A549 (cell line): ENCODE measurements at regions not wholly inside any gene's neighbourhood (a gene's known extent, or its start where the extent isn't known, plus 50 kb on each side); places are given as distances from the start of the nearest gene placed in this dataset.
"Not testable (repeated sequence)": the region's sequence is repeated elsewhere in the genome, so short reads cannot be mapped to it uniquely, and the experiment has no call there.

Experiments
- BHLHE40 ChIP-seq: IDR thresholded peaks from 2 replicates; pipeline ENCODE4 v1.6.1; 2012; ENCODE audit warnings: low read depth, low read length, inconsistent platforms
- CHD4 ChIP-seq: fragments of 200-600 bp; sonication (generic); IDR thresholded peaks from 2 replicates; pipeline ENCODE4 v1.6.1; 2016; ENCODE audit warnings: antibody characterized with exemption, mild to moderate bottlenecking, borderline replicate concordance
- HDAC2 ChIP-seq: fragments of 200-600 bp; sonication (generic); IDR thresholded peaks from 2 replicates; pipeline ENCODE4 v1.6.1; 2016
- JUN ChIP-seq, 2 experiments: fragments of >200 bp; sonication (Bioruptor Twin); formaldehyde crosslinking; IDR thresholded peaks; 2 replicates in 1 of 2; 3 replicates in 1 of 2; pipeline ENCODE4 v1.6.1; 2016 to 2017
- MAZ ChIP-seq: fragments of 150-350 bp; IDR thresholded peaks from 2 replicates; pipeline ENCODE4 v1.6.1; 2014; ENCODE audit warnings: antibody characterized with exemption, low read depth, low read length, borderline replicate concordance
- NFE2L2 ChIP-seq: fragments of 150-350 bp; conservative IDR thresholded peaks from 2 replicates; pipeline ENCODE4 v1.6.1; 2014; ENCODE audit warnings: low read length
- POLR2A ChIP-seq: IDR thresholded peaks from 2 replicates; pipeline ENCODE4 v1.6.1; 2012; ENCODE audit warnings: mild to moderate bottlenecking, low read length
- TP53 ChIP-seq: fragments of 250-450 bp; sonication (Bioruptor Pico); IDR thresholded peaks from 2 replicates; pipeline ENCODE4 v1.5.0; 2021; ENCODE audit warnings: mild to moderate bottlenecking, moderate library complexity
- ZSCAN20 ChIP-seq: fragments of 250-450 bp; sonication (Bioruptor Pico); IDR thresholded peaks from 2 replicates; pipeline ENCODE4 v1.8.0; 2022; ENCODE audit warnings: mild to moderate bottlenecking, moderate library complexity
- TF ChIP-seq, protein P1 (sequence below): fragments of >200 bp; sonication (Bioruptor Twin); formaldehyde crosslinking; IDR thresholded peaks from 3 replicates; pipeline ENCODE4 v1.5.1; 2016
- TF ChIP-seq, protein P2 (sequence below): IDR thresholded peaks from 2 replicates; pipeline ENCODE4 v1.6.1; 2012; ENCODE audit warnings: low read depth, borderline replicate concordance
- TF ChIP-seq, protein P3 (sequence below): fragments of 450-650 bp; IDR thresholded peaks from 2 replicates; pipeline ENCODE4 v1.6.1; 2014; ENCODE audit warnings: antibody characterized with exemption
- TF ChIP-seq, protein P4 (sequence below): IDR thresholded peaks from 2 replicates; pipeline ENCODE4 v1.6.1; 2012

DNA sequence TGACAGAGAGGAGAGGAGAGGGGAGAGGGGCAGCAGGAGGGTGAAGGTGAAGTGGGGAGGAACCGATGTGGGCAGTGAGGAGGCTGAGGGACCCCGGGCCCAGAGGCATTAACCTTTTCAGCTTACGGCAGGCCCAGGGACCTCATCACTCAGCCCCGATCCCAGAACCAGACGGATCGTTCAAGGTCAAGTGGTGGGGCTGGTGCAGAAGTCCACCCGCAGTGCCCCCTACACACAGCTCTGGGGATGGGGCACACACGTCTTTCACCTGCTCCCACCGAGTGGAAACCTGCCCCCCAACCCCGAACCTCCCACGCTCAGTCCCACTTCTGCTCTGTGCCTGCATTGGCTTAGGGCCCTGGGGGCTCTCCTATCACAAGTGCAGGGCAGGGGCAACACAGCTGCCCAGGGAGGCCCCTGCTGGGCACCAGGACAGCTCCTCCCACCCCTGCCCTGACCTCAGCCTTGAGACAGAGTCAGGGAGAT lies 81.9 kb upstream of the GOLGA6L4 start:
- TF ChIP-seq, protein P1, sequence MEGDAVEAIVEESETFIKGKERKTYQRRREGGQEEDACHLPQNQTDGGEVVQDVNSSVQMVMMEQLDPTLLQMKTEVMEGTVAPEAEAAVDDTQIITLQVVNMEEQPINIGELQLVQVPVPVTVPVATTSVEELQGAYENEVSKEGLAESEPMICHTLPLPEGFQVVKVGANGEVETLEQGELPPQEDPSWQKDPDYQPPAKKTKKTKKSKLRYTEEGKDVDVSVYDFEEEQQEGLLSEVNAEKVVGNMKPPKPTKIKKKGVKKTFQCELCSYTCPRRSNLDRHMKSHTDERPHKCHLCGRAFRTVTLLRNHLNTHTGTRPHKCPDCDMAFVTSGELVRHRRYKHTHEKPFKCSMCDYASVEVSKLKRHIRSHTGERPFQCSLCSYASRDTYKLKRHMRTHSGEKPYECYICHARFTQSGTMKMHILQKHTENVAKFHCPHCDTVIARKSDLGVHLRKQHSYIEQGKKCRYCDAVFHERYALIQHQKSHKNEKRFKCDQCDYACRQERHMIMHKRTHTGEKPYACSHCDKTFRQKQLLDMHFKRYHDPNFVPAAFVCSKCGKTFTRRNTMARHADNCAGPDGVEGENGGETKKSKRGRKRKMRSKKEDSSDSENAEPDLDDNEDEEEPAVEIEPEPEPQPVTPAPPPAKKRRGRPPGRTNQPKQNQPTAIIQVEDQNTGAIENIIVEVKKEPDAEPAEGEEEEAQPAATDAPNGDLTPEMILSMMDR: not testable (repeated sequence)
- not testable (repeated sequence) for TF ChIP-seq ZSCAN20 (CRISPR knock-in tag); MAZ; BHLHE40; NFE2L2; POLR2A; TP53 (CRISPR knock-in tag); CHD4; HDAC2; JUN (IDR thresholded peaks at IDR 0.05)
- TF ChIP-seq, protein P2, sequence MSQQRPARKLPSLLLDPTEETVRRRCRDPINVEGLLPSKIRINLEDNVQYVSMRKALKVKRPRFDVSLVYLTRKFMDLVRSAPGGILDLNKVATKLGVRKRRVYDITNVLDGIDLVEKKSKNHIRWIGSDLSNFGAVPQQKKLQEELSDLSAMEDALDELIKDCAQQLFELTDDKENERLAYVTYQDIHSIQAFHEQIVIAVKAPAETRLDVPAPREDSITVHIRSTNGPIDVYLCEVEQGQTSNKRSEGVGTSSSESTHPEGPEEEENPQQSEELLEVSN: not testable (repeated sequence)
- TF ChIP-seq, protein P3, sequence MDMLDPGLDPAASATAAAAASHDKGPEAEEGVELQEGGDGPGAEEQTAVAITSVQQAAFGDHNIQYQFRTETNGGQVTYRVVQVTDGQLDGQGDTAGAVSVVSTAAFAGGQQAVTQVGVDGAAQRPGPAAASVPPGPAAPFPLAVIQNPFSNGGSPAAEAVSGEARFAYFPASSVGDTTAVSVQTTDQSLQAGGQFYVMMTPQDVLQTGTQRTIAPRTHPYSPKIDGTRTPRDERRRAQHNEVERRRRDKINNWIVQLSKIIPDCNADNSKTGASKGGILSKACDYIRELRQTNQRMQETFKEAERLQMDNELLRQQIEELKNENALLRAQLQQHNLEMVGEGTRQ: not testable (repeated sequence)
- TF ChIP-seq, protein P4, sequence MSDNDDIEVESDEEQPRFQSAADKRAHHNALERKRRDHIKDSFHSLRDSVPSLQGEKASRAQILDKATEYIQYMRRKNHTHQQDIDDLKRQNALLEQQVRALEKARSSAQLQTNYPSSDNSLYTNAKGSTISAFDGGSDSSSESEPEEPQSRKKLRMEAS: not testable (repeated sequence)
